ENCODE measurements at regions not wholly inside any gene's neighbourhood (a gene's known extent, or its start where the extent isn't known, plus 50 kb on each side); places are given as distances from the start of the nearest gene placed in this dataset.

DNA sequence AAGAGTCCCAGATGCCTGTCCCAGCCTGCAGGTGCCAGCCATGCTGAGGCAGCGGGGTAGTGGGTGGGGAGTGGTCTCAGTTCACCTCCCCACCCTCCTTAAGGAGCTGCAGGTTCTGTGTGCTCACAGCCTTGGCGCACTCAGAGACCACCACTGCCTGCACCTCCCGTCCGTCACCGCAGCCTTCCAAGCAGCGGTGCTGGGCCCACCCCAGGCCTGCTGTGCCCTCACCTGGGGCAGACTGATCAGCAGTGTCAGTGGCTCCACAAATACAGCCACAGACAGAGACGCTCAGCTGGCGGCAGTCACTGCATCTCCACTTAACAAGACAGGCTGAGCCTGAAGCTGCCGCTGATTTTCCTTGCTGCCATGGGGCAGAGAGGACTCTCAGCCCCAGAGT is 120.2 kb downstream of the RFLNA start:
- TF ChIP-seq, protein P1, sequence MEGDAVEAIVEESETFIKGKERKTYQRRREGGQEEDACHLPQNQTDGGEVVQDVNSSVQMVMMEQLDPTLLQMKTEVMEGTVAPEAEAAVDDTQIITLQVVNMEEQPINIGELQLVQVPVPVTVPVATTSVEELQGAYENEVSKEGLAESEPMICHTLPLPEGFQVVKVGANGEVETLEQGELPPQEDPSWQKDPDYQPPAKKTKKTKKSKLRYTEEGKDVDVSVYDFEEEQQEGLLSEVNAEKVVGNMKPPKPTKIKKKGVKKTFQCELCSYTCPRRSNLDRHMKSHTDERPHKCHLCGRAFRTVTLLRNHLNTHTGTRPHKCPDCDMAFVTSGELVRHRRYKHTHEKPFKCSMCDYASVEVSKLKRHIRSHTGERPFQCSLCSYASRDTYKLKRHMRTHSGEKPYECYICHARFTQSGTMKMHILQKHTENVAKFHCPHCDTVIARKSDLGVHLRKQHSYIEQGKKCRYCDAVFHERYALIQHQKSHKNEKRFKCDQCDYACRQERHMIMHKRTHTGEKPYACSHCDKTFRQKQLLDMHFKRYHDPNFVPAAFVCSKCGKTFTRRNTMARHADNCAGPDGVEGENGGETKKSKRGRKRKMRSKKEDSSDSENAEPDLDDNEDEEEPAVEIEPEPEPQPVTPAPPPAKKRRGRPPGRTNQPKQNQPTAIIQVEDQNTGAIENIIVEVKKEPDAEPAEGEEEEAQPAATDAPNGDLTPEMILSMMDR (IDR thresholded peaks at IDR 0.05): no peak
- DNase-seq (ENCODE audit: low spot score) (no peak), ATAC-seq (ENCODE audit: low FRiP score) (no peak)

DNA sequence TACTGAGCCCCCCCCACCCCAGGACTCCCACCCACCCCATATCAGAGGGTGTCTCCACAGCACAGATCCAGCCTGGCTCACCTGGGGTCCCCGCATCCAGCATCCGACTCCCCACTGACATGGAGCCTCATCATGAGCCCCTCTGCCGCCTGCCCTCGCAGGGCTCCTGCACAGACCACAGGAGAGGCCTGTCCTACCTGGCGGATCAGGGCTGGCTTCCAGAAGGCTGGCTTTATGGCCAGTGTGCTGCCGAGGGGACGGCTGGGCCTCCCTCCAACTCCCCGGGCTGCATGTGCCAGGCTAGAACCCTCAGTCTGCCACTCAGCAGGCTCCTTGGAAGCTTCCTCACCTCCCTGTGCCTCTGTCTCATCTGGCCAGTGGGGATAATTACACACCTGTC is 119.0 kb downstream of the RFLNA start:
- TF ChIP-seq, protein P1 (IDR thresholded peaks at IDR 0.05): no peak
- ATAC-seq (ENCODE audit: low FRiP score) (no peak), DNase-seq (ENCODE audit: low spot score) (no peak)

DNA sequence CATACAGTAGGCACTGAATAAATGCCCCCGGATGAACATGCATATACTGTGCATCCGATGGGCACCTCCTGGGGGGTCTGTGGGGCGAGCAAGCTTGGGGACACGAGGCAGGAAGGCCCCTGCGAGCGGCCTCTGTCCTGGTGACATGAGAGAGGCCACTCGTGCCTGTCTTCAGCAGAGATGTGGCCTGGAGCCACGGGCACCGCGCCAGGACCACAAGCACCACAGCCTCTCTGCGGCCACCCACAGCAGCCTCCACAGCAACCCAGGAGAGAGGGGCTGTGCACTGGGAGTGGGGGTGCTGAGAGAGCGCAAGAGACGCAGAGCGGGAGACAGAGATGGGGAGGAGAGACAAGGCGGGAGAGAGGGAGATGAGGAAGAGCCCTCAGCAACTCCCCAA is 118.5 kb downstream of the RFLNA start:
- DNase-seq (ENCODE audit: low spot score): no peak
- ATAC-seq (ENCODE audit: low FRiP score): no peak
- TF ChIP-seq, protein P1 (IDR thresholded peaks at IDR 0.05): no peak

DNA sequence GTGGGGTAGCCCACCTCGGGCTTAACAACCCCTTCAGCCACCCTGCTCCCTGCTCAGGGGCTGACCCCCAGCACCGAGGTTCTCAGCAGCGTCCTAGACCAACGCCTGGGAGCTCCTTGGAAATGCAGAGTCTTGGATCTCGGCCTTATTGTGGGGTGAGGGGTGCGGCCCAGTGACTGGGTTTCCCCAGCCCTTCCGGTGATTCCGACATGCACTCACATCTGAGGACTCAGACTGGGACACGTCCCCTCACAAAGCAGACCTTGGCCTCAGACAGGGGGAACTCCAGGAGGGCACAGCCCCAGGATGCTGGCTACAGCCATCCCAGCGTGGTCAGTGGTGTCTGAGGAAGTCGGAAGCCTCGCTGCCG is 117.7 kb downstream of the RFLNA start:
- TF ChIP-seq, protein P1 (IDR thresholded peaks at IDR 0.05): no peak
- no peak for ATAC-seq (ENCODE audit: low FRiP score)
- no peak for DNase-seq (ENCODE audit: low spot score)

DNA sequence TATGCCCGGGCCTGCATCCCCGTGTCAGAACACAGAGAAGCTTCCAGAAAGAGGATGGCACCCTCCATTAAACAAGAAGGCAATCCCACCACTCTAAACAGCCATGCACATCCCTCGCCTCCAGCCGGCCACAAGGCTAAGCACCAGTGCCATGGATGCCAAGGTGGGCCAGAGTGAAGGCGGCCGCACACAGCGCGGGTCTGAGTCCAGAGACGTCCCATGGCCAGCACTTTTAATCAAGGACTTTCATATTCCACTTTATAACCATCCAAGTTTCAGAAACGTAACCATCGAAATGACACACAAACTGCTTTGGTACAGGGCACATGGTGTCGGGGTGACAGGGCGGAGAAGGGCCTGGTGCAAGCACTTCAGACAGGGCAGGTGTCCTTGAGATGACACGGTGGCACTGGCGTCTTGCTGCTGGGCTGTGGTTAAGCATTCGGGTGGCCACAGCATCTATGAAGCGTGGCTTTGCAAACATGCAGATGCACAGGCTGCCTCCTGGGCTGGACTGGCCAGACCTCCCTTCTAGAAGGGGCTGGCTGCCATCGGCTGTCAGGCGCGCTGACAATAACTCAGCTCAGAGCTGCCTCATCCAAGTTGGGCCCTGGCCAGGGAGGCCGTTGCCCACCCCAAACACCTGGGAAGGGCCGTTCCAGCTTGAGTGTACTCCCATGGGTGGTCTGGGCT is 117.2 kb downstream of the RFLNA start:
- TF ChIP-seq, protein P1 (IDR thresholded peaks at IDR 0.05): no peak
- DNase-seq (ENCODE audit: low spot score): no peak
- no peak for ATAC-seq (ENCODE audit: low FRiP score)

DNA sequence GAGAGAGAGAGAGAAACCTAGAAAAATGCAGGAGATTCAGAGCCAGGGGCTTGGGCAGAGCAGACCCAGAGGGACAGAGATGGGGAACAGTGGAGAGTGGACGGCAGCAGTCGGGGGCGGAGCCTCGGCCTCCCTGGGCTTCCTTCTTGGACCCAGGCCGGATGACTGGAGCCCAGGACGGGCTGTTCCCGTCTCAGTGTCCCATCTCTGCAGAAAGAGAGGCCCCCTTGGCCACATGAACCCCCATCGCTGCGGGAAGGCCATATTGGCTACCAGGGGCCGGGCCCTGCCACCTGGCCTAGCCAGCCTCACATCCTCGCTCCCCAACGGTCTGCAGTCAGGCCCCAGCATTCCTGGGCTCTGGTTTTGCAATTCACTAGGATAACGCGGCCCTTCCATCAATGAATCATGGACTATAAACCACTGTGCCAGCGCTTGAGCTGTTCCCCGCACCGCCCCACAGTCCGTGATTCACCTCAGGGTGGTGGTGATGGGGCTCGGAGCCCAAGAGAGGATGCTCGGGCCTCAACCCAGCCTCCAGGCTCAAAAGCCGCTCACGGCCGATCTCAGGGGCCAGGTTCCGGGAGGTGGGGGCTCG is 116.5 kb downstream of the RFLNA start:
- TF ChIP-seq, protein P1 (IDR thresholded peaks at IDR 0.05): no peak
- DNase-seq (ENCODE audit: low spot score) (no peak), ATAC-seq (ENCODE audit: low FRiP score) (peak; percentile 92)

Data from omental fat pad (tissue), 3 donors.